ENCODE measurements at regions not wholly inside any gene's neighbourhood (a gene's known extent, or its start where the extent isn't known, plus 50 kb on each side); places are given as distances from the start of the nearest gene placed in this dataset.
"Not testable (repeated sequence)": the region's sequence is repeated elsewhere in the genome, so short reads cannot be mapped to it uniquely, and the experiment has no call there.

DNA sequence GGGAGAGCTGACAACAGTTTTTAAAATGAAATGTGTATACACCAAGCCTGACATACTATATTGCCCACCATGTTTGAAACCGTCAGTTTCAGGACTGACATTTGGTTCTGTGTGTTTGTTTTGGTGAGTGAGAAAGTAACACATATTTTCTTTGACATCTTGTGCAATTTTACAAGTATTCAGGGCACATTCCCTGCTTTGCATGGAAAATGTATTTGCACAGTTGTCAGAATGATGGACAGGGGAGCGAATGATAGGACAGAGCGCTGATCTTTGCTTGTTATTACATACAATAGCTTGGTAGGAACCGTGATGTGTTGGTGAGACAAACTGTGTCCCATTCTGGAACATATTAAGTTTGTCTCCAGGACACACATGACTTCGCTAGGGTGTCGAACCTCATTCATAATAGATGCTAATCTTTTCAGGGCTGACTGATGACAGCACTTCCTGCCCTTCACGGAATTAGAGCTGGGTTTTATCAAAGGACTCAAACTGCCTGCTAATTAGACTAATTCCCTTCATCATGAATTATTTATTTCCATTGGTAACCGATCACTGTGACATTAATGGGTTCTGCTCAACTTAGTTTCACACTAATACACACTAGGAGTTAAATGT is 158.5 kb downstream of the CDCA7 start:
- TF ChIP-seq POLR2A (IDR thresholded peaks at IDR 0.05; ENCODE audit: extremely low read depth, insufficient read length) (no peak), CTCF (IDR thresholded peaks at IDR 0.05; ENCODE audit: low read depth, low read length) (no peak), MYC (IDR thresholded peaks at IDR 0.05; ENCODE audit: low read depth, low read length) (no peak)
- TF ChIP-seq, protein P1, sequence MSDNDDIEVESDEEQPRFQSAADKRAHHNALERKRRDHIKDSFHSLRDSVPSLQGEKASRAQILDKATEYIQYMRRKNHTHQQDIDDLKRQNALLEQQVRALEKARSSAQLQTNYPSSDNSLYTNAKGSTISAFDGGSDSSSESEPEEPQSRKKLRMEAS (IDR thresholded peaks at IDR 0.05; ENCODE audit: low read depth, low read length), result no peak
- DNase-seq (ENCODE audit: low read depth), result no peak
- H3K4me3 ChIP-seq (ENCODE audit: low read depth, low read length), result no peak overlapping the region

GRCh38 chr2:173520918-173521317 is 166.2 kb downstream of the CDCA7 start:
- TF ChIP-seq POLR2A (IDR thresholded peaks at IDR 0.05; ENCODE audit: extremely low read depth, insufficient read length), result no peak
- TF ChIP-seq, protein P1 (IDR thresholded peaks at IDR 0.05; ENCODE audit: low read depth, low read length), result no peak
- TF ChIP-seq MYC (IDR thresholded peaks at IDR 0.05; ENCODE audit: low read depth, low read length), result no peak
- TF ChIP-seq CTCF (IDR thresholded peaks at IDR 0.05; ENCODE audit: low read depth, low read length), result no peak
- H3K4me3 ChIP-seq (ENCODE audit: low read depth, low read length), result no peak overlapping the region
- no peak for DNase-seq (ENCODE audit: low read depth)

- H3K4me3 ChIP-seq (ENCODE audit: low read depth, low read length), result no peak overlapping the region
- DNase-seq (ENCODE audit: low read depth), result no peak
- TF ChIP-seq CTCF (IDR thresholded peaks at IDR 0.05; ENCODE audit: low read depth, low read length), result no peak
- TF ChIP-seq, protein P1 (IDR thresholded peaks at IDR 0.05; ENCODE audit: low read depth, low read length), result no peak
- no peak for TF ChIP-seq MYC (IDR thresholded peaks at IDR 0.05; ENCODE audit: low read depth, low read length)
- no peak for TF ChIP-seq POLR2A (IDR thresholded peaks at IDR 0.05; ENCODE audit: extremely low read depth, insufficient read length)
These were observed 166.9 kb downstream of the CDCA7 start for GRCh38 chr2:173521450-173522192.

- DNase-seq (ENCODE audit: low read depth), result peak; percentile 12
- no peak overlapping the region for H3K4me3 ChIP-seq (ENCODE audit: low read depth, low read length)
- no peak for TF ChIP-seq POLR2A (IDR thresholded peaks at IDR 0.05; ENCODE audit: extremely low read depth, insufficient read length)
- TF ChIP-seq MYC (IDR thresholded peaks at IDR 0.05; ENCODE audit: low read depth, low read length), result no peak
- TF ChIP-seq, protein P1 (IDR thresholded peaks at IDR 0.05; ENCODE audit: low read depth, low read length), result no peak
- no peak for TF ChIP-seq CTCF (IDR thresholded peaks at IDR 0.05; ENCODE audit: low read depth, low read length)
These were observed 168.8 kb downstream of the CDCA7 start for GRCh38 chr2:173523497-173523896.

GRCh38 chr2:173524256-173524955 is 169.7 kb downstream of the CDCA7 start:
- peak; percentile 58 for DNase-seq (ENCODE audit: low read depth)
- no peak overlapping the region for H3K4me3 ChIP-seq (ENCODE audit: low read depth, low read length)
- no peak for TF ChIP-seq POLR2A (IDR thresholded peaks at IDR 0.05; ENCODE audit: extremely low read depth, insufficient read length)

DNA sequence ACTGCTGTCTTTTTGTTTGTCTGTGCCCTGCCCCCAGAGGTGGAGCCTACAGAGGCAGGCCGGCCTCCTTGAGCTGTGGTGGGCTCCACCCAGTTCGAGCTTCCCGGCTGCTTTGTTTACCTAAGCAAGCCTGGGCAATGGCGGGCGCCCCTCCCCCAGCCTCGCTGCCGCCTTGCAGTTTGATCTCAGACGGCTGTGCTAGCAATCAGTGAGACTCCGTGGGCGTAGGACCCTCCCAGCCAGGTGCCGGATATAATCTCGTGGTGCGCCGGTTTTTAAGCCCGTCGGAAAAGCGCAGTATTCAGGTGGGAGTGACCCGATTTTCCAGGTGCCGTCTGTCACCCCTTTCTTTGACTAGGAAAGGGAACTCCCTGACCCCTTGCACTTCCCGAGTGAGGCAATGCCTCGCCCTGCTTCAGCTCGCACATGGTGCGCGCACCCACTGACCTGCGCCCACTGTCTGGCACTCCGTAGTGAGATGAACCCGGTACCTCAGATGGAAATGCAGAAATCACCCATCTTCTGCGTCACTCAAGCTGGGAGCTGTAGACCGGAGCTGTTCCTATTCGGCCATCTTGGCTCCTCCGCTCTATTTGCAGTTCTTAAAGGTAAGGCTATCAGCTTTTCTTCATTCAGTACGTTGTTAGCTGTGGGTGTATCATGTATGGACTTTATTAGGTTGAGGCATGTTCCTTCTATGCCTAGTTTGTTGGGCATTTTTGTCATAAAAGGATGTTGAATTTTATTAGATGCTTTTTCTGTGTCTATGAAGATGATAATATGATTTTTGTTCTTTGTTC is 178.3 kb downstream of the CDCA7 start:
- H3K4me3 ChIP-seq (ENCODE audit: low read depth, low read length), result not testable (repeated sequence)

More for the DNA sequence above, 178.3 kb downstream of the CDCA7 start:
- not testable (repeated sequence) for DNase-seq (ENCODE audit: low read depth)

Data from NB4 (cell line).